ENCODE measurements at regions not wholly inside any gene's neighbourhood (a gene's known extent, or its start where the extent isn't known, plus 50 kb on each side); places are given as distances from the start of the nearest gene placed in this dataset.
"Not testable (repeated sequence)": the region's sequence is repeated elsewhere in the genome, so short reads cannot be mapped to it uniquely, and the experiment has no call there.

GRCh38 chr7:114273218-114273617 is 141.4 kb upstream of the FOXP2 start:
- DNase-seq, result no peak

- no peak for DNase-seq
Measured at GRCh38 chr7:114269714-114270113, 144.9 kb upstream of the FOXP2 start.

GRCh38 chr7:114267550-114267949 is 147.1 kb upstream of the FOXP2 start:
- not testable (repeated sequence) for DNase-seq

GRCh38 chr7:114264023-114264422 is 150.6 kb upstream of the FOXP2 start:
- DNase-seq, result no peak

- no peak for DNase-seq
Measured at GRCh38 chr7:114263219-114263618, 151.4 kb upstream of the FOXP2 start.

- no peak for DNase-seq
Measured at GRCh38 chr7:114255404-114255841, 159.2 kb upstream of the FOXP2 start.

GRCh38 chr7:114243646-114244045 is 171.0 kb upstream of the FOXP2 start:
- DNase-seq, result no peak

- DNase-seq, result no peak
Measured at GRCh38 chr7:114242992-114243507, 171.6 kb upstream of the FOXP2 start.

GRCh38 chr7:114229246-114229645 is 185.4 kb upstream of the FOXP2 start:
- DNase-seq, result no peak

GRCh38 chr7:114225784-114226183 is 188.8 kb upstream of the FOXP2 start:
- DNase-seq, result no peak

- no peak for DNase-seq
Measured at GRCh38 chr7:114218283-114218682, 196.3 kb upstream of the FOXP2 start.

- no peak for DNase-seq
Measured at GRCh38 chr7:114217026-114217806, 197.4 kb upstream of the FOXP2 start.

- DNase-seq, result no peak
Measured at GRCh38 chr7:114214466-114214865, 200.1 kb upstream of the FOXP2 start.

GRCh38 chr7:114212721-114213429 is 201.7 kb upstream of the FOXP2 start:
- no peak for DNase-seq

- DNase-seq, result no peak
Measured at GRCh38 chr7:114209968-114210367, 204.6 kb upstream of the FOXP2 start.

GRCh38 chr7:114206688-114207087 is 207.9 kb upstream of the FOXP2 start:
- DNase-seq, result no peak

GRCh38 chr7:114196517-114196916 is 218.1 kb upstream of the FOXP2 start:
- DNase-seq, result no peak

- no peak for DNase-seq
Measured at GRCh38 chr7:114190387-114190786, 224.2 kb upstream of the FOXP2 start.

- no peak for DNase-seq
Measured at GRCh38 chr7:114183311-114184088, 231.1 kb upstream of the FOXP2 start.

GRCh38 chr7:114182837-114183236 is 231.8 kb upstream of the FOXP2 start:
- no peak for DNase-seq

GRCh38 chr7:114181280-114181679 is 233.3 kb upstream of the FOXP2 start:
- no peak for DNase-seq

- DNase-seq, result no peak
Measured at GRCh38 chr7:114180556-114181266, 233.9 kb upstream of the FOXP2 start.

- DNase-seq, result no peak
Measured at GRCh38 chr7:114175125-114175524, 239.5 kb upstream of the FOXP2 start.

Measured in CD4-positive, alpha-beta T cell treated with Interleukin-1 beta for 1 hour (primary cell).